HAP-1 (cell line): ENCODE measurements at regions not wholly inside any gene's neighbourhood (a gene's known extent, or its start where the extent isn't known, plus 50 kb on each side); places are given as distances from the start of the nearest gene placed in this dataset.

Source experiments
- DNase-seq, 2 experiments: peaks; one replicate each; pipeline ENCODE4 v3.0.0-alpha.2; 2016 to 2020; ENCODE audit warnings: low spot score in 2 of 2
- H3K27me3 ChIP-seq: fragments of 250-450 bp; sonication (Bioruptor Pico); 2 replicates; pipeline ENCODE4 v1.5.1; 2020; ENCODE audit warnings: low read depth, mild to moderate bottlenecking, moderate library complexity
- H3K36me3 ChIP-seq: fragments of 250-450 bp; sonication (Bioruptor Pico); replicated peaks from 2 replicates; pipeline ENCODE4 v1.5.1; 2020; ENCODE audit warnings: mild to moderate bottlenecking
- H3K4me1 ChIP-seq: fragments of 250-450 bp; sonication (Bioruptor Pico); 2 replicates; pipeline ENCODE4 v1.5.1; 2020; ENCODE audit warnings: mild to moderate bottlenecking
- H3K4me3 ChIP-seq: fragments of 250-450 bp; sonication (Bioruptor Pico); 2 replicates; pipeline ENCODE4 v1.5.1; 2020; ENCODE audit warnings: mild to moderate bottlenecking, moderate library complexity
- H3K9me3 ChIP-seq: fragments of 250-450 bp; sonication (Bioruptor Pico); 2 replicates; pipeline ENCODE4 v1.5.1; 2020; ENCODE audit warnings: mild to moderate bottlenecking, moderate library complexity
- in situ Hi-C: fragments of 300-500 bp; cut with MboI; formaldehyde crosslinking; loops from 3 replicates; pipeline ENCODE4 v1.14.3; 2020; ENCODE audit warnings: low sequenced_read_pairs, inconsistent platforms, mixed read lengths

DNA sequence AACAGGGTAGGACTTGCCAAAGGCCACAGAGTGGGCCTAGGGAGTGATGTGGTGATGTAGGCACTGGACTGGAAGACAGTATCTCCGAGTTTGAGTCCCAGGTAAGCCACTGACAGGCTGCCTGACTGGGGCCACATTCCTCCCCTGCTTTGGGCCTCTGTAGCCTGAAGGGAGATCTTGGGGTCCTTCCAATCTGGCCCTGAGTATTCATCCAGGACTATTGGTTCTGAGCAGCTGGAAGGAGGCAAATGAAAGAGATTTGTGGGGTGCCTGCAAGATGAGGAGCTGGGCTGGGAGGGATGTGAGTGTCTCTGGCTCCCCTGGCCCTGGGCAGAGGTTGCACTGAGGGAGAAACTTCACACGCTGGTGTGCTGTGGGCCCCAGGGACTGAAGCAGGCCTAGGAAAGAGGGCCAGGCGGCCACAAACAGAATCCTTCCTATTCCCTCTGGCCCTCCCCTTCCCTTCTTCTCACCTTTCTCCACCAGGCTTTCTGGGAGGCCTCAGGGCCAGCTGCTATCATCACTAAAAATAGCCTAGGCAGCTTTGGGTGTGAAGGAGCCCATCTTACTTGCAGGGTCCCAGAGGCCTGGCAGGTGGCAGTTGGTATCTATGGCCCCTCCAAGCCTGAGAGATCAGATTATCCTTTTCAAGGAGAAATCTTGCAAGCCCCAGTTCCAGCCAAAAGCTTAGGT, 70.1 kb downstream of the PJA1 start:
- no peaks in the 10 kb centered on the region for H3K27me3 ChIP-seq
- H3K4me1 ChIP-seq: peaks cover 3% of the 10 kb centered on the region; the same call in 1 of the 2 replicates
- in situ Hi-C loops: no loop called here
- no peak for DNase-seq
- no peak overlapping the region for H3K4me3 ChIP-seq
- H3K36me3 ChIP-seq: no peaks in the 10 kb centered on the region
- H3K9me3 ChIP-seq: no peaks in the 10 kb centered on the region

DNA sequence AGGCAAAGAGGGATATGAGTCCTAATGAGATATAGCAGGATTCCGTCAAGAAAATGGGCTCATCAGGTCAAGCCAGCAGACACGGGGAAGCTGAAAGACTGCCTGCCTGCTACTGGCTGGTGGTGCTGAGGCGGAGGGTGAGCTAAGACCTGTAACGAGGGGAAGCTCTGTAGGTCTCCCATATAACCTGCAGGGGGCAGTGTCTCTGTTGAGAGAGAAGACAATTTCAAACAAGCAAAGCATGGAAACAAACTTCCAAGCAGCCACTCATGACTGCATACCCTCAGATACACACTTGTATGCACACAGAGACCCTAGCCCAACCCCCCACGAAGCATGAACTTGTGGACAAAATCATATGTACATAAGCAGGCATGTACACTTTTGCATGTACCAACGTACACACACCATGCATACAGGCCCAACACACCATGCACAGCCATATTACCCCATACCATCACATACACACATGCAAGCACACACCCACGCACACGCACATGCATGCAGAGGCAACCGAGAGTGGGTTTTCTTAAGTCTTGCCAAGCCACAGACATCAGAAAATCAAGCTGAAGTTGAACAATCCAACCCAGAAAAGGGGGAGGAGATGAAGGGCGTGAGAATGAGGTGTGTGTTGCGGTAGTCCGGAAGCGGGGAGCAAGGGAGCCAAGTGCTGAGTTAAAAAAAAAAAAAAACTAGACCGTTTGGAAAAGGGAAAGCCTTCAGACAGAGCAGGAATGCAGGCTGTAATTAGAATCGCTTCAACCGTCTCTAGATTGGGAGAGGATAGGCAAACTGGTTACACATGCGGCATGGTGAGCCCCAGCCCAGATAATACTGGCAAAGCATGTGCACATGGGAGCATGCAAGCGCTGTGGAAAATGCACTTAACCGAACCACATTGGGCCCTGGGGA, 71.0 kb downstream of the PJA1 start:
- no peak overlapping the region for H3K4me3 ChIP-seq
- no peaks in the 10 kb centered on the region for H3K9me3 ChIP-seq
- H3K4me1 ChIP-seq: peaks cover 3% of the 10 kb centered on the region; the same call in 1 of the 2 replicates
- no peaks in the 10 kb centered on the region for H3K36me3 ChIP-seq
- no peaks in the 10 kb centered on the region for H3K27me3 ChIP-seq
- in situ Hi-C loops: no loop called here
- peak; percentile 67 to 81 for DNase-seq

DNA sequence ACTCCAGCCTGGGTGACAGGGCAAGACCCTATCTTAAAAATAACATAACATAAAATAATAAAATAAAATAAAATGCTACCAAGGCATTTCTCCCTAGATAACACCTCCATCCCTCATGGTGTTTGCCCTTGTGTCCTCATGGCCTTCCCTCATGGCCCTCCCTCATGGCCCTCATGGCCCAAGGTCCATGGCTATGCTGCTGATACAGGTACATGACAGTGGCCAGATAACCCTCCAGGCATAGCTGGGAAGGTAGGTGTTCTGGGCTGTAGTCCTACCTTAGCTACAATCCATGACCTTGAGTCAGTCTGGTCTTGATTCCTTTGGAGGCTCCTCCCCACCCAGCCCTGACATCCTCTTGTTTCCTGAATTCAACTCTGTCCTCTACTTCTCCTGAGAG, 75.2 kb downstream of the PJA1 start:
- Histone ChIP-seq H3K36me3 (no peaks in the 10 kb centered on the region), H3K9me3 (no peaks in the 10 kb centered on the region), H3K27me3 (no peaks in the 10 kb centered on the region), H3K4me1 (peaks cover 3% of the 10 kb centered on the region; the same call in 1 of the 2 replicates), H3K4me3 (no peak overlapping the region)
- no peak for DNase-seq
- in situ Hi-C loops: no loop called here

DNA sequence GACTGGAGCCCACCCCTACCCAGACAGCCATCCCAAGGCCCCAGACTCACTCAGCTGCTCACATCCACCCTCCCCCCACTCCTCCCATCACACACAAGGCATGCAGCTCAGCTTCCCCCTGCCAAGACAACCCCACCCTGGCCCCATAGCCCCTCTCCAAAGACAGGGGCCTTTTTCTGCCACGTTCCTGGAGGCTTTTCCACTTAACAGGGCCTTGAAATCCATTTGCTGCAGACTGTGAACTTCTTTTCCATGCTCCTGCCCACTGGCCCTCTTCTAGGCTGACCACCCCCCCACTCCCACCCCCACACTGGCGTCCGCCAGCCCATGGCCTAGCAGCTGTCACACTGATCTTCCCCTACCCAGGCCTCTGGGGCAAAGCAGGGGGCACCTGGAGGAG, 76.0 kb downstream of the PJA1 start:
- Histone ChIP-seq H3K4me3 (no peak overlapping the region), H3K9me3 (no peaks in the 10 kb centered on the region), H3K27me3 (no peaks in the 10 kb centered on the region), H3K4me1 (peaks cover 2% of the 10 kb centered on the region; the same call in 1 of the 2 replicates), H3K36me3 (no peaks in the 10 kb centered on the region)
- in situ Hi-C loops: no loop called here
- DNase-seq: no peak

DNA sequence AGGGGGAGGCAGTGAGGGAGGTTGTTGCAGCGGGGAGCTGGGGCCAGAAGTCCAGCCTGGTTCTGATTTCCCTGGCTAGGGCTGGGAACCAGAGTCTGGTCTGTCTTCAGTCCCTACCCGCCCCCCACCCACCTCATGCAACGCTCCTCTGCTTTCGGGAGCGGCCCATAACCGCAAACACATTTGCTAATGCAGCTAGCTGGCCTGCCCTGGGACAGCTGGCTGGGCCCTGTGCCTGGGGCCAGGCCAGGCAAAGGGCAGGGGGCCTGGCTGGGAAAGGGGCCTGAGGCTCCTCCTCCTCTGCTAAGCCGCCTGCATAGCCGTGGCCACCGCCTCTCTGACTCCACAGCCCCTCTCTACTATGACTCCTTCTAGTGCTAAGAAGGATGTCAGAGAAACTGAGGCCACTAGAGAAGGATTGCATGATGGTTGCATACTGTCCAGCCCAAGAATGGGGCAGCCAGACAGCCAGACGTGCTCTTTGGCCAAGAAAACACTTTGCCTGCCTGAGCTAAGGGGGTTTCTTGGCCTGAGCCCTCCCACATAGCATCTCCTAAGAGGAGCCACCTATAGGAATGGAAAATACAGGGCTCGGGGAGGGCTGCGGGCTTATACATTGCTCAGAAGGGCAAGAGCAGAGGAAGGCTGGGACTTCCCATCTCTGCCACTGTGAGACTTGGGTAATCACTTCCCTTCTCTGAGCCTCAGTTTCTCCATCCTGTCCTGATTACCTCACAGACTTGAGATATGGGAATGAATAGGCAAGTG, 76.9 kb downstream of the PJA1 start:
- H3K36me3 ChIP-seq: no peaks in the 10 kb centered on the region
- H3K4me1 ChIP-seq: no peaks in the 10 kb centered on the region
- DNase-seq: no peak
- in situ Hi-C loops: no loop called here
- H3K27me3 ChIP-seq: no peaks in the 10 kb centered on the region
- H3K9me3 ChIP-seq: no peaks in the 10 kb centered on the region
- H3K4me3 ChIP-seq: no peak overlapping the region

DNA sequence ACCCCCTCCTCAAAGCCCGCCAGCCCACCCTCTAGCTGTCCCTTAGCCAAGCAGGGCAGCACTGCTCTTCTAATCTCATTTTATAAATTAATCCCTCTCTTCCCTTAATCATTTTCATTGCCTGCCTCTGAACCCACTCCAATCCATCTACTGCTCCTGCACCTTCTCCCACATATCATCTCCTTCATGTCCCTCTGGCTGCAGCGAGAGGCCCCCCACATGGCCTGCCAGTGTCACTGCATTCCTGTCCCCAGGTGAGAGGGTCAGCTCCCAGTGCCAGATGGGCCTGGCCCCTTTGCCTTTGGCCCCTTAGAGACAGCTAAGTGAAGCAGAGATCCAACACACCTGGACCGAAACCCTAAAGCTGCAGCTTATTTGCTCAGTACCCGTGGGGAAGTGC, 79.4 kb downstream of the PJA1 start:
- no peak for DNase-seq
- Histone ChIP-seq H3K27me3 (no peaks in the 10 kb centered on the region), H3K4me3 (no peak overlapping the region), H3K9me3 (no peaks in the 10 kb centered on the region), H3K36me3 (no peaks in the 10 kb centered on the region), H3K4me1 (no peaks in the 10 kb centered on the region)
- in situ Hi-C loops: no loop called here

DNA sequence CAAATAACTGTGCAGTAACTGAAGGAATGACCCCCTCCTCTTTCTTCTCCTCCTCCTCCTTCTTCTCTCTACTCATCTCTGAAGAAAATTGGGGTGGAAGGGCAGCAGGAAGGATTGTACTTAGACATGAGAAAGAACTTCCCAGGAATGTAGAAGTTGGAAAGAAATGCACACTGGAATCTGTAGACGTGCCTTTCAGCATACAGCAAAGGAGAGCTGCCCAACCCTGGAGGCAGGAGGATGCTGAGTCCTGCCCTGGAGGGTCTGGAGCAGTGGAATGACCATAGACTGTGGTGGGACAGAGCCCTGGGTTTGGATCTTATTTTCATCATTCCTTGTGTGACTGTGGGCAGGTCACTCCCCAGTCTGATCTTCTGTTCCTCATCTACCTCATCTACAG, 80.1 kb downstream of the PJA1 start:
- no peaks in the 10 kb centered on the region for H3K36me3 ChIP-seq
- in situ Hi-C loops: no loop called here
- no peaks in the 10 kb centered on the region for H3K4me1 ChIP-seq
- no peaks in the 10 kb centered on the region for H3K27me3 ChIP-seq
- no peak overlapping the region for H3K4me3 ChIP-seq
- no peaks in the 10 kb centered on the region for H3K9me3 ChIP-seq
- DNase-seq: no peak

DNA sequence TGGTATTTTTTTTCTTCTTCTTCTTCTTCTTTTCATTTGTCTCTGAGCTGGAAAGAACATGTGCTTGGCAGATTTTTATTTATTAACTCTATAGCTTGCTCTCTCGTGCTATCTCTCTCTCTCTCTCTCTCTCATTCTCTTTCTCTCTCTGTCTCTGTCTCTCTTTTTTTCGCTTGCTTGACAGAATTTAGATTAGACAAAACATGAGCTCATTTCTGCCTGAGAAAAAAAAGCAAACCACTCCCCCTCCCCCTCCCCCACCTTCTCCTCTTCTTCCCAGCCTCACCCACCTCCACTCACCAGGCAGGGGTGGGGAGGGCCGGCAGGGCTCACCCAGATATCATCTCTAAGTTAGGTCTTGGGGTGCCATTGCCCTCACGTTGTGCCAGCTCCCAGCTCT, 81.5 kb downstream of the PJA1 start:
- in situ Hi-C loops: no loop called here
- H3K9me3 ChIP-seq: no peaks in the 10 kb centered on the region
- DNase-seq: no peak
- H3K4me3 ChIP-seq: no peak overlapping the region
- no peaks in the 10 kb centered on the region for H3K27me3 ChIP-seq
- no peaks in the 10 kb centered on the region for H3K4me1 ChIP-seq
- H3K36me3 ChIP-seq: no peaks in the 10 kb centered on the region

DNA sequence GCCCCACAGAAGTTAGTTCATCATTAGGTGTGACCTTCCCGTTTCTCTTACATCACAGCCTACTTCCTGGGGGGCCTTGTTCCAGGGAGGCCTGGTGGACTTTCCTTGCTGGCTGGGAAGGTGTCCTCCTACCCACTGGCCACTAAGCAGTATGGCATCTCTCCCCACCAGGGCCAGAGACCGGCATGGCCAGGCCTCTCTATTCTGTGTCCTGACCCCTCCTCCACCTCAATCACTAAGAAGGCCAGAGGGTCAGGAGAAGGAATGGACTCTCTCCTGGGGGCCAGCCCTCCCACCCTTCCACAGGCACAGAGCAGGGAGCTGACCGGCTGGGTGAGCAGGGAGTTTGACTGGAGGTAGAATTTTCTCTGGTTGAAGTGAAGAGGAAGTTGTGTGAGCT, 81.9 kb downstream of the PJA1 start:
- Histone ChIP-seq H3K4me1 (no peaks in the 10 kb centered on the region), H3K9me3 (no peaks in the 10 kb centered on the region), H3K4me3 (no peak overlapping the region), H3K36me3 (no peaks in the 10 kb centered on the region), H3K27me3 (no peaks in the 10 kb centered on the region)
- in situ Hi-C loops: no loop called here
- DNase-seq: no peak

DNA sequence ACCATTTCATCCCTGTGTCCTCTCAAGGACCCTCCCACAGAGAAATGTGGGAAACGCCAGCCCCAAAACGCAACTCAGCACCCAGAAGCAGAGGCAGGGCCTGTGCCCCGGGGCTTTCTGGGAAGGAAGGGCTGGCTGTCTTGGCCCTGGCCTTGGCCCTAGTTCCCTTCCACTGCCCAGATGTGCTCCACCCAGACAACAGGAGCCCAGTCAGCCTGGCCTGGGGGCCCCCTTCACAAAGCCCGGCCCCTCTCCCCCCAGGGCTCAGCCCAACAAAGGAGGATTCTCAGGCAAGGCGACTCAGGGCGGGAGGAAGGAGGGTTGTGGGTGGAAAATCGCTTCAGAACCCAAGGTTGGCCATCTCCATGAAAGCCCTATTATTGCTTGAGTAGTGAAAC, 82.5 kb downstream of the PJA1 start:
- in situ Hi-C loops: no loop called here
- H3K36me3 ChIP-seq: no peaks in the 10 kb centered on the region
- H3K9me3 ChIP-seq: no peaks in the 10 kb centered on the region
- no peak overlapping the region for H3K4me3 ChIP-seq
- H3K27me3 ChIP-seq: no peaks in the 10 kb centered on the region
- no peak for DNase-seq
- H3K4me1 ChIP-seq: no peaks in the 10 kb centered on the region

DNA sequence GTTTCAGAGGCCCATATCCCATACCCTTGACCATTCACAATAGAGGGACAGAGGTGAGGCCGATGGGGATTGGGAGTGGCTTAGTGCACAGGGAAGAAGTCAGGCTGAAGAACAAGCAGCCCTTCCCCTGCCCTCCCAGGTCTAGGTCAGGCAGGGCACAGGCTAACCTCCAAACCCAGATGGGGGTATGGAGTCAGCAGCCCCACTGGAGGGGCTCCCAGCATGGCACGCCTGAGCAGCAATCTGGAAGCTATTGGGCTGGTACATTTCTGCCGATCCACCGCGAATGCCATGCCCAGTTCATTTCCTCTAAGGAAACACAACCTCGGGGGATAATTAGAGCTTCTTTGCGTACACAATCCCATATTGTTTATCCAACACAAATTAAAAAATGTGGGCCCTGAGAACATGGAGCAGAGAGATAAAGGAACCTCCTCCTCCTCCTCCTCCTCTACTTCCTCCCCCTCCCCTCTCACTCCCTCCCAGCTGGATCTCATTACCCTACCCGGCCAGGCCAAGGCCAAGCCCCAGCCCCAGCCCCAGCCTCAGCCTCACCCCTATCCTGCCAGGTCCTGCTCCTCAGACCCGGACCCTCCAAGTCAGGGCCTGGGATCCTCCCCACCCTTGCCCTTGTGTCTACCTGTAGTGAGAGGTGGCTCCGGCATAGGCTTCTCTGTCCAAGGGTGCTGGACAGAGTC, 83.0 kb downstream of the PJA1 start:
- H3K9me3 ChIP-seq: no peaks in the 10 kb centered on the region
- H3K4me1 ChIP-seq: no peaks in the 10 kb centered on the region
- in situ Hi-C loops: no loop called here
- no peaks in the 10 kb centered on the region for H3K36me3 ChIP-seq
- H3K27me3 ChIP-seq: no peaks in the 10 kb centered on the region
- no peak overlapping the region for H3K4me3 ChIP-seq
- DNase-seq: no peak

DNA sequence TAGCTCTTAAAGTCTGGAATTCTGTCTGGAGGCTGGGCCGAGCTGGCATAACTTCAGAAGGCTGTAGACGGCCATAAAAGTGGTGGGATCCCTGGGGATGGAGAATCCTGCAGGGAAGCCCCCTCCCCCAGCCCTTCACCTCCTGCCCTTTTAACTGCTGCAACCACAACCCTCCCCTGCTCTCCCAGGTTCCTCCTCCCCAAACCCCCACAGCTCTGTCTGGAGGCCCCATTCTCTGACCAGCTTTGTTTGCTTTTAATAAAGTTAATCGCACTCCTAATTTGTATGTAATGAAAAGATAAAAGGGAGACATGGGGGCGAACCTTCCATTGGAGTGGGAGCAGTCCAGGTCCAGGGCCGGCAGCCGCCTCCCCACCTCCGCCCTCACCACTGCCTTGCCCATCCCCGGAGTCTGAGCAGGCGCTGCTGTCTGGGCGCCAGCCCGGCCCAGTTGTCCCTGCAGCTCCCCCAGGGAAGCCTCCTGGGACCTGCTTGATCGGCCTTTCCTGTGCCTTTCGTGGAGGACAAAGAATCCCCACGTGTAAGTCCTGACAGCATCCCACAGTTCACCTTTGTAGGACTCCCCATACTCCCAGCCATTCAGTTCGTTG, 84.3 kb downstream of the PJA1 start:
- no peaks in the 10 kb centered on the region for H3K9me3 ChIP-seq
- in situ Hi-C loops: no loop called here

DNA sequence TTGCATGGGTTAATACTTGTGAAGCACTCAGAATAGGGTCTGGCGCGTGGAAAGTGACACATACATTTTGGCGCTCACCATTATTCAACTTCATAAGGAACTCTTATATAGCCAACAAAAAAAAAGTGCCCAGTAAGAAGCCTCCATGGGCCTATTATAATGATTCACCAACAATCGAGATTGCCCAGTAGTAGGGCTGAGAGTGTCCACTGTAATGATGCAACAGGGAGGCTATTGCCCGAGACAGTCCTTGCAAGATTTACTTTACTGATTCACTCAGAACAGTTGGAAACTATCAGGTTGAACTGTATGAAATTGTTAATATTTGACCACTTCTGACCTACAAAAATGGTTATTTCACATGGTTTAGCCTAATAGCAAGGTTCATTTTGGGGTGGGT, 86.0 kb downstream of the PJA1 start:
- no peaks in the 10 kb centered on the region for H3K27me3 ChIP-seq
- in situ Hi-C loops: no loop called here

More for the DNA sequence above, 84.3 kb downstream of the PJA1 start:
- H3K36me3 ChIP-seq: no peaks in the 10 kb centered on the region
- no peak for DNase-seq
- H3K4me1 ChIP-seq: no peaks in the 10 kb centered on the region
- H3K27me3 ChIP-seq: no peaks in the 10 kb centered on the region
- no peak overlapping the region for H3K4me3 ChIP-seq

More for the DNA sequence above, 86.0 kb downstream of the PJA1 start:
- no peak for DNase-seq
- Histone ChIP-seq H3K4me1 (no peaks in the 10 kb centered on the region), H3K9me3 (no peaks in the 10 kb centered on the region), H3K4me3 (no peak overlapping the region), H3K36me3 (no peaks in the 10 kb centered on the region)
